ENCODE measurements at regions not wholly inside any gene's neighbourhood (a gene's known extent, or its start where the extent isn't known, plus 50 kb on each side); places are given as distances from the start of the nearest gene placed in this dataset.

DNA sequence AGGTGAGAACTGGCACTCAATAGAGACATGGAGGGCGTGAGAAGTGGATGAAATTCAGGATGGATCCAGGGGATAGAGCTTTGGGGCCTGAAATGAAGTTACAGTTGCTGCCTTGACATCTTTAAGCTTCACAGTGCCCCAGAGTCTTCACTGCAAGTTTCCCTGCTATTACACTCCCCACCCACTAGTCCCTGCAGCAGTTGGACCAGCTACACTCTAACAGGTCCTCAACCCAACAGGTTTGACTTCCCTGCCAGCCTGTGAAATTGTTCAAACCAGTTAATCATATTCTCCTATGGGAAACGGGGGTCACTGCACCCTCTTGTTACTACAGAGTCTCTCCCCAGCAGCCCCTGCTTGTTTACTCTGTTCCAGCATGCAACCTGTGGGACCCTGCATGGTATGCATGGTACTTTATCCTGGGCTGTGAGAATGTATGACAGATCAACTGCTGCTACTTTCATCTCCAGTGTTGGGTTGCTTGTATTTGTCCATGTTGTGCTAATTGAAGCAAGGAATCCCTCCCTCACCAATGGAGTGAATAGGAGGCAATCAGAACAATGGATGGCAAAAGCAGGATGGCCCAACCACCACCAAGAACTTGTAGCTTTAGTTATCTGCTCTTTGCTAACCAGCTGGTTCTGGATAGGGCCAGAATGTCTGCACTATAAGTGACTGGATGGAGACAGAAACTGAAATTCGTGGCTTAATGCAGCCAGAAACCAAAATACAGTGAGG is 314.2 kb downstream of the OLFM4 start:
- no peak for DNase-seq (ENCODE audit: low read depth in 4 of 4, low spot score in 2 of 4)

DNA sequence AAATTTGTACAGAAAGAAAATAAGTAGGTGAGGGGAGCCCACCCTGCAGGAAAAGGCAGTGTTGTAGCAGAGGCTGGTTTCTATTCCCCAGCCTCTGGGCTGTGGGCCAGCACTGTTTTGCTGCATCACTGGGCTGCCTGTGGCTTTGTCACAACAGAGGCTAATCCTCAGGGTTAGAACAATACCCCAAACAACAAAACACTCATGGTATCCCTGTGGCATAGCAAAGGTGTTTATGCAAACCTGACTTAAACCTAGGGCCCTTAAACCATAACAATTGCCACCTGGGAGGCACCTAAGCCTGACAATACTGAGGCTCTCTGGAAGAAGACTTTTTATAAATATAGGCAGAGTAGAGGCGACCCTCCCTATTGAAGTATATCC is 314.7 kb downstream of the OLFM4 start:
- no peak for DNase-seq (ENCODE audit: low read depth in 4 of 4, low spot score in 2 of 4)

DNA sequence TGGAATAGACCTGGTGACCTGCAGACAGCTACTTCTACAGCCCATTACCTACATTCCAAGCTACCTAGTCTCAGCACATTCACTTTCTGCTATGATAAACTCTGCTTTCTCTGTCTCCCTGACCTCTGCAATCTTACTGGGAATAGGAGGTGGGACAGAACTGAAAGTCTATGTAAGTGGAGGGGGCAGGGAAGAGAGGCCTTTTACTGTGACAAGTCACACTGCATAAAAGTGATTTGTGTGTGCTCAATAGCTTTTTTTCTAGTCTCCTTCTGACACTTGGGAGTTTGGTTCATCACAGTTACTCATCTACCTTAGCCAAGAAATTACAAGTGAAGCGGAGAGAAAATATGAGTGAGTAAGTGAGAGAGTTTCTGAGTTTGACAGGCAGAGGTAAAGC is 322.4 kb downstream of the OLFM4 start:
- peak in 2 of 4 donors; percentile 11 to 15 for DNase-seq (ENCODE audit: low read depth in 4 of 4, low spot score in 2 of 4)

DNA sequence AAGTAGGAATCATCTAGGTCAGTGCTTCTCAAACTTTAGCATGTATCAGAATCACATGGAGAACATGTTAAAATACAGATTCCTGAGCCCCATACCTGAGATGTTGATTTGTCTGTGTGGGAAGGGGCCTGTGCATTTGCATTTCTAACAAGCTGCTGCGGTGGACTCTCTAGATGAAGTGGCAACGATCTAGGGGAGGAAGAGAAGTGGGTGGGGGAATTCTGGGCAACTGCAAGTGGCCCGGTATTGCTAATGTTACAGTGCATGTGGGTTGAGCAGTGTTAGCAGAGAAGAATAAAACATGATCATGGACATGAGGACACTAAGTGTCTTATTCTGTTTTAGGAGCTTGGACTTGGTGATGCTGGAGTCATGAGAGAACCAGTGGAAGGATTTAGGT is 329.0 kb downstream of the OLFM4 start:
- no peak for DNase-seq (ENCODE audit: low read depth in 4 of 4, low spot score in 2 of 4)

DNA sequence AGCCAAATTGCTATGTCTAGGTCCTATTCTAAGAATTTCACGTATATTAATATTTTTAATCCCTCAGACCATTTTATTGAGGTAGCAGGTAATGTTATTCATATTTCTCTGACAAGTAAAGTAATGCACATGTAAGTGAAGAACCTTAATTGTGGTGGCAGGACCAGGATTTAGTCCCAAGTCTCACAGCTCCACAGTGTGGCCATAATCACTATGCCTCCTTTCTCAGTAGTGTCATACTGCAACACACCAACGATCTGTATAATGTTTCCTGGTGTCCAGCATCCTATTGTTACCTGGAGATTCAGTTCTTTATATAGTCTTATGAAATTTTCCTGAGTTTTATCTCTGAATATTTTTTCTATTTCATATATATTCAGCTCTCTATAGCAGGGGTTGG is 340.3 kb downstream of the OLFM4 start:
- no peak for DNase-seq (ENCODE audit: low read depth in 4 of 4, low spot score in 2 of 4)

DNA sequence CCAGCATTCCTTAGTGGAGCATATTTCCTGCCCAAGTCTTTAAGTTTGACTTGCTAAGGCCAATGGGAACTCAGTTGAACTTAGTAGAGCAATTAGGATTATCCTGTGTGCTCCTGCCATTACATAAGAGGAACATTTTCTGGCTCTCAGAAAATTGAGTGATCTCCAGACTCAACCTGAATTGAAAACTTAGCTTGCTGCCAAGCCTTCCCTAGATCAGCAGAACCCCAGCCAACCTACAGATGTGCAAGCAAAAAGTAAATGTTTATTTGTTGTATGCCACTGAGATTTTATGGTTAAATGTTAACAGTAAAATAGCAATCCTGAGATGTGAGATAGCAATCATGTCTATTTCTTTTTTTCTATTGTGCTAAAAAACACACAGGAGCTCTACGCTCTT is 350.9 kb downstream of the OLFM4 start:
- no peak for DNase-seq (ENCODE audit: low read depth in 4 of 4, low spot score in 2 of 4)

DNA sequence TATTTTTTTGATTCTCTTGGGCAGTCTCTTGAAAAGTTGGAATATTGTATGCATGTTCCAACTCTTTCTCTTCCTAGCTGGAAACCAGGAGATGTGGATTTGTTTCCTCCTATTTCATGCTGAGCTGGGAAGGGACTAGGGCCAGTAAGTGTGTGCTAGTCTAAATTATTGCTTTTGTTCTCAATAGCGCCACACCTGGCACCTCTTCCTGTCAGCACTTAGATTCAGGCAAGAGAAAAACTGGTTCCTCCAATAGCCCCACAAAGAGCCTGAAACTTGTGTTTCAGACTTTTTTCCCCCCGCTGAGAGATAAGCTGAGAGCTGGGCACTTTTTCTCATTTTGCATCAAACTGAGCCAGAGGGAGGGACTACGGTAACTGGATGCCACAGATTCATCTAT is 353.4 kb downstream of the OLFM4 start:
- DNase-seq (ENCODE audit: low read depth in 4 of 4, low spot score in 2 of 4), result no peak

DNA sequence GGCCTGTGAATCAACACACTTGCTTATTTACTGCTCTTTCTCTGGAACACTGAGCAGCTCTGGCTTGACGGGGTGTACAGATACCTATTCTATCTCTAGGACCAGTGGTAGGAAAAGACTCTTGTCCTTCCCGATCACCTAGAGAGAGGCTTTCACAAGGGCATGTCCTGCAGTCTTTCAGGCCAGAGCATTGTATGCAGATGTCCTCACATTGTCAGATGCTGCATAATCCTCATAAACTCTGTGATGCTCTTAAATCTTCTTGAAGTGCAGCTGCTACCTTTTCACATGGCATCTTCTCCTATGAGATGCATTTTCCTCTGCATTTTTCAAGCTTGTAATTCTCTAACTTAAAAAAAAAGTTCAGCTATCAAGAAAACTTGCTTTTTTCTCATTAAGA is 369.4 kb downstream of the OLFM4 start:
- DNase-seq (ENCODE audit: low read depth in 4 of 4, low spot score in 2 of 4), result no peak

DNA sequence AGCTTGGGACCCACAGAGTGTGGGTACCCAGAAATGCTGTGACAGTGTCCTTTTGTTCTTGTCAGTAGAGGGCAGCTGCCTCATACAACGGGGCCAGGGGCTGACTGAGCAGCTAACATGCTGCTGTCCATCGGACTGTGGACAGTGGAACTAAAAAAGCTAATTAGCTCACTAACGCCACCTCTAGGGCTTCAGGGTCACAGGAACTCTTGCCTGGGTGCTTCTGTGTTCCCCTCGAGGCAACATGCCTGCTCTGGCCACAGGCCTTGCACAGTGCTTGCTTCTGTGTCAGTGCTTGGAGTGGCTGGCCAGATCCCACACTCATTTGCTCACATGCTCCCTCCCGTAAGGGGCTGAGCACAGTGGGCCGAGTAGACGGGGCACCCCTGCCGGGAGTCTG is 377.0 kb downstream of the OLFM4 start:
- no peak for DNase-seq (ENCODE audit: low read depth in 4 of 4, low spot score in 2 of 4)

DNA sequence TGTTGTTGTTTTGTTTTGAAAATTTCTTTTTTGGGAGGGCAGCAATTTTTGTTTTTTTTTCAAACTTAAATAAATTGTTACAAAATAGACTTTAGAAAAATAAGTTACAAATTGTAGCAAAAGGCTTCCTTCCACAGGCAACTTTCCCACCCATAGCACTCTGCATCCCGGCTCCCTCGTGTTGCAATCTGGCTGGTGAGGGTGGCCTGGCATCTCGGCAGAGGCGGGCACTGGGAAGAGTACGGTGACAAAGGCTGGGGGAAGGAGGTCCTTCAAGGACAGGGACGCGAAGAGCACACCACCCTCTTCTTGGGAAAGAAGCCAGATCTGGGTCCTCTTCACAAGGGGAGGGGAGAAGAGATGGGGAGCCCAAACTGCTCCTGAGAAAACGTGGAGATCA is 379.7 kb downstream of the OLFM4 start:
- no peak for DNase-seq (ENCODE audit: low read depth in 4 of 4, low spot score in 2 of 4)

DNA sequence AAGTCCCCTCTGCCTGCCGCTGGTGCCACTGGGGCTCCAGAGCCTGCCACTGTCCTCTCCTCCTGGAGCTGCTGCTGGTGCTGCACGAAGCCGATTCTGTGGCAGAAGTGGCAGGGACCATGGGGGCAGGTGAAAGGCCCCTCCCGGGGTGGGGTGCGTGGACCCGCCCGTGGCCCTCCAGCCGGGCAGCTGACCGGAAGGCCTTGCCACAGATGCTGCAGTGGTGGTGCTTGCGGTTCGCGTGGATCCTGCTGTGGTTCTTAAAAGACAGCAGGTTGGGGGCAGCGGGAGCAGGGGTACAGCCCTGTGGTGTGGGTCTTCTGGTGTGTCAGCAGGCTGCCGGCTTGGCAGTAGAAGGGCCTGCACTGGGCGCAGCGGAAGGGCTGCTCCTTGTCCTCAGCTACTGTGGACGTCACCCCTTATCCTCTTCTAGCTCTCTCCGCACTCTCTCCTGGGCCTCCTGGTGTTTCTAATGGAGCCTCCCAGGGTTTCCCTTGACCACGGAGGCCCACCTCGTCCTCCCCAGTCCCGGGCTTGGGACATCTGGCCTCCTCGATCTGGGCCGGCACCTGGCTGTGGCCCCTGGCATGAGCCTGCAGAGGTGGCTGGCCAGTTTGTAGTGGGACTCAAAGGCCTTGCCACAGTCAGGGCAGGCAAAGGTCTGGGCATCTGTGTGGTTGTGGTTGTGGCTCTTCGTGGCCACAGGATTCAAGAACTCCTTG is 380.4 kb downstream of the OLFM4 start:
- no peak for DNase-seq (ENCODE audit: low read depth in 4 of 4, low spot score in 2 of 4)

DNA sequence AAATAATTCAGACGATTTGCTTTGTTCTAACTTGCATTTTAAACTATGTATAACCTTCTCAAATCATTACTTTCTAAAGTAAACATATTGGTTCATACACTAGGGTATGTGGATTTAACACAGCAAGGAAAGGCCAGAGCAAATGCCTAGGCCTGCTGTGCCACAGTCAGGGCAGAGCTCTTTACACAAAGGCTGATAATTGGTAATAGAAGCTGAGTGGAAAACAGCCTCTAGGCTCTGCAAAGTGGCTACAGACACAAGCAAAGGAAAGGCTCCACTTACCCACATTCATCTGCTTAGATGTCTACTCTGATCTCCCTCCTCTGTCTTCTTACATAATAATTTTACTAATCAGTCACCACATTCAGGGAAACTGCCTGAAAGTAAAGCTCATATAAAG is 382.9 kb downstream of the OLFM4 start:
- DNase-seq (ENCODE audit: low read depth in 4 of 4, low spot score in 2 of 4), result no peak

DNA sequence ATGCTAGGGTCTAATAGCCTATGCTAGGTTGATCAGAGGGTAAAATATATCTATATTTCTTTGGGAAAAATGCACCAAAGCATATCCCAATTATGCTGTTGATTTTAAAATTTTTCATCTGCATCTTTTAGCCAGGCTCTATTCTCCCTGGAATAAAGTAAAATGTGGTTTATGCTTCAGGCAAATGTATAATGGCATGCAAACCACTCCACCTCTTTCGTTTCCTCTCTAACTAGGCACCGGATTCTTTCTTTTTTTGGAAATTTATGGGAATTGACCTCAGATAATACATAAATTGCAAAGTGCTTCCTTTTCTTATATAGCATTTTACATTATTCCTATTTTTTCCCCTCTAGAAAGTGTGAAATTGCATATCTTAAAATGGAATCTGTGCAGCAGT is 386.5 kb downstream of the OLFM4 start:
- DNase-seq (ENCODE audit: low read depth in 4 of 4, low spot score in 2 of 4), result no peak

DNA sequence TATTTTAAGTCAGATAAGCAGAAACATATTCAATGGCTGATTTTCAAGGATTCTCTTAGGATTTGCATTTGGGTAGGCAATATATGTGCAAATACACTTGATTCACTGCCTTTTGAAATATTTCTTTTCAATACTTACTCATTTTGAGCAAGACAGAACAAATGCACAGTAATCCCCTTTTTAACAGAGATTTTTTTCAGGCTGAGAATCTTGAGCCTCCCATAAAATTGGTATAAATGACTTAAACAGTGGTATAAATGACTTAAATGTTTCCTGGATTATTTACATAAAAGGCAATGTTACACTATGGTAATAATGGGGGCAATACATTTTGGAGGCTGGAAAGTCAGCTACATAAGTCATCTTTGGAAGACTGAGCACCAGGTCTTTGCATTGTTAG is 389.0 kb downstream of the OLFM4 start:
- no peak for DNase-seq (ENCODE audit: low read depth in 4 of 4, low spot score in 2 of 4)

DNA sequence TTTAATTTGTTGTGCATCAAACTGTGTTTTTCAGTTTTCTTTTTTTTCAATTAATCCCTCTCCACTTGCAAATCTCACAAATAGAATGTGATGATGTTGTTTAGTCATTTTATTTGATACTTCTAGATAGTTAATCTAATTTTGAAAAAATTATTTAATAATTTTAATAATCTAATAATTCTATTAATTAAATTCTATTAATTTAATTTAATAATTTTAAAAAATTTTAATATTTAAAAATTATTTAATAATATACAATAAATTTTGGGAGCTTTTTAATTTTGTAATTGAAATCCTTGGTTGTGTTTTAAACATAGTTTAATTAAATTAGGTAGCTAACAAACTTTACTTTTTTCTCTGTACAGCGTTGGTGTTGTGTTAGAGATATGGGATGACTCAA is 393.8 kb downstream of the OLFM4 start:
- DNase-seq (ENCODE audit: low read depth in 4 of 4, low spot score in 2 of 4), result no peak

DNA sequence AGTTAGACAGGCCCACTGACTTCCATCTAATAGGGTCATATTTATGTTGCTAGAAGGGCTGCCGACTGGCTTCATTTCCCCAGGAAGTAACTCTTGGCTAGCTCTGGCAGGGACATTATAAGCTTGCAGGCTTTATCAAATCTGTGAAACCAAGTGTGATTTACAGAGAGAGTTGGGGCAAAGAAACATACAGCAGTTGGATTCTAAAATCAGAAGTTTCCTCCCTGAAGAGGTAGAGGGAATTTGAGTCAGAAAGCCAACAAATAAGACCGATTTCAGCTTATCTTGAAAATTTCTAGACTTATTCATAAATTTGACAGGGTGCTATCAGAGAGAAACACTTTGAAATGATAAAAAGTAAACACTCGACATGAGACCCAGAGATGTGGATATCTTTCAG is 407.8 kb downstream of the OLFM4 start:
- no peak for DNase-seq (ENCODE audit: low read depth in 4 of 4, low spot score in 2 of 4)

DNA sequence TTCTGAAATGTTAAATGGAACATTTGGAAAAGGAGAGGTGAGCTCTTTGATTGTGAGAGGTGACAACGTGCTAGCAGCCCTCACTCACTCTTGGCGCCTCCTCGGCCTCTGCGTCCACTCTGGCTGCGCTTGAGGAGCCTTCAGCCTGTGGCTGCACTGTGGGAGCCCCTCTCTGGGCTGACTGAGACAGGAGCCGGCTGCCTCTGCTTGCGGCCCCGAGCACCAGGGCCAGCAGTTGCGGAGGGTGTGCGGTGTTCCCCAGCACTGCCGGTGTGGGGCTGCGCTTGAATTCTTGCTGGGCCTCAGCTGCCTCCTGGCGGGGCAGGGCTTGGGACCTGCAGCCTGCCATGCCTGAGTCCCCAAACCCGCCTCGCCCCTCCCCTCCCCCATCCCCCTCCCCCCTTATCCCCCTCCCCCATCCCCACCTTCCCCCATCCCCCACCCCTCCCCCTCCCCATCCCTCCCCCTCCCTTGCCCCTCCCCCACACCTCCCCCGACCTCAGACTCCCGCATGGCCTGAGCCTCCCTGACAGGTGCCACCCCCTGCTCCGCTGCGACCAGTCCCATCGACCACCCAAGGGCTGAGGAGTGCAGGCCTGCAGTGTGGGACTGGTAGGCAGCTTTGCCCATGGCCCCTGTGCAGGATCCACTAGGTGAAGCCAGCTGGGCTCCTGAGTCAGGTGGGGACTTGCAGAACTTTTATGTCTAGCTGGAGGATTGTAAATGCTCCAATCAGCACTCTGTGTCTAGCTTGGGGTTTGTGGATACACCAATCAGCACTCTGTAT is 411.0 kb downstream of the OLFM4 start:
- no peak for DNase-seq (ENCODE audit: low read depth in 4 of 4, low spot score in 2 of 4)

DNA sequence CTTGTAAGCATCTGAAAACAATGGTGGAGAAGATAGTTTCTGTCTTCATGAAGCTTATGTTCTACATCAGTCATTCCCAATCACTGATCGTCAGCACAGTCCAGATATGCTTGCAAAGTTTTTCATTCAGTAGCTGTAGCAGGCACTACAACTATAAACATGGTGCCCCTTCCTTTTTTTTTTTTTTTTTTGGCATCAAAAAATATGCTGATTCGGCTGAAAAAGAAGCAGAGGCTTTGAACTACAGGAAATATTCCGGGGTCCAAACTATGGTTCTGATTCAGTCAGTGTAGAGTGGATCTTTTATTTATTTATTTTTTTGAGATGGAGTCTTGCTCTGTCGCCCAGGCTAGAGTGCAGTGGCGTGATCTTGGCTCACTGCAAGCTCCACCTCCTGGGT is 414.4 kb downstream of the OLFM4 start:
- DNase-seq (ENCODE audit: low read depth in 4 of 4, low spot score in 2 of 4), result no peak

DNA sequence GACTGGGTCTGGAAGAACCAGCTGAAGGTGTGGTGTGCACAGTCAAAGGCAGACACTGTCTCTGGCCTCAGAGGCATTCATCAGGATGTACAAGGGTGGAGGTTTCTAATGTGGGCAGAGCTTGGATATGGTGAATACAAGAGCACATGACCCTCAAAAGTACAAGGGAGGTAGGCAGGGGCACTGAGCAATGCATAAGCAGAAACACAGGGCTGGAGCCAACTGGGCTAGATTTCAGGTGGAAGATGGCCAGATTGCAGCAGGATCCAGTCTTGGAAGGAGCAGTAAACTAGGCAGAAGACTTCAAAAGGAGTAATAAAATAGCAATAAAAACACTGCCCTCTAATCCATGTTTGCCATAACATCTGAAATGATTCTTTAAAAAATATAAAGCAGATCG is 417.1 kb downstream of the OLFM4 start:
- DNase-seq (ENCODE audit: low read depth in 4 of 4, low spot score in 2 of 4), result no peak

DNA sequence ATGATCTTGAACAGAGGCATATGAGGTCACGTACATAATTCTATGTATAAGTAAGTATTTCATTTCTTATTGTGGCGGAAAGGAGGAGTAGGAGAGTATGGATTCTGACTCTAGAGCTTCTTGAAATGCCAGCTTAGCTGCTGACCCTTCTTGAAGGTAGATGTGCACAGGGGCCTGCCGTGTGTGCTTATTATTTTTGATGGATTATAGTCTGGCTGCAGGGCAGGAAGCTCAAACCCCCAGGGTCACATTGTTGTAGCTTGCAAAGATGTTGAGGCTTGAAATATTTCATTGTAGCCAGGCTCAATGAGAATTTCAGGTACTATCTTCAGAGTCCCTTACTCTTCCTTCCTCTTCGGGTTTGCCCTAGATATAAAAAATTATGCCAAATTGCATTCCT is 418.8 kb downstream of the OLFM4 start:
- no peak for DNase-seq (ENCODE audit: low read depth in 4 of 4, low spot score in 2 of 4)

DNA sequence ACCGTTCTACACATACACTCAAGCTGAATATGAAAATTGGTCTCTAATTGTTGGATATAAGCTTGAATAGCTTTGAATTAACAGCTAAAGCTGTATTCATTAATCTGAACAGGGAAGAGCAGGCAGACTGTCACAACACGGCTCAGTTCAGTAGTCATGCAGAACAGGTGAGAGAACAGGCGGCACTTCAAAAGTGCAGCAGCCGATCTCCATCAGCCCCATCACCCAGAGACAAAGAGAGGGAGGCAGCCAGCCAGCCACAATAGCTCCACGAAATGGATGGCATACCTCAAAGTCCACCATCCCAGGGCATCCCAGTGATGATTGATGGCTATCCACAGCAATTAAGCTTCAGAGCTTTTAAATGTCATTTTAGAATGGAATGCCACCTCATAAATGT is 419.2 kb downstream of the OLFM4 start:
- DNase-seq (ENCODE audit: low read depth in 4 of 4, low spot score in 2 of 4), result no peak
